ENCODE measurements at regions not wholly inside any gene's neighbourhood (a gene's known extent, or its start where the extent isn't known, plus 50 kb on each side); places are given as distances from the start of the nearest gene placed in this dataset.
"Not testable (repeated sequence)": the region's sequence is repeated elsewhere in the genome, so short reads cannot be mapped to it uniquely, and the experiment has no call there.

GRCh38 chr9:30796764-30797163 lies 1587.7 kb upstream of the ACO1 start:
- peak in 1 of 2 experiments; percentile 33 for DNase-seq

GRCh38 chr9:30799527-30800101 lies 1584.8 kb upstream of the ACO1 start:
- no peak for DNase-seq

DNA sequence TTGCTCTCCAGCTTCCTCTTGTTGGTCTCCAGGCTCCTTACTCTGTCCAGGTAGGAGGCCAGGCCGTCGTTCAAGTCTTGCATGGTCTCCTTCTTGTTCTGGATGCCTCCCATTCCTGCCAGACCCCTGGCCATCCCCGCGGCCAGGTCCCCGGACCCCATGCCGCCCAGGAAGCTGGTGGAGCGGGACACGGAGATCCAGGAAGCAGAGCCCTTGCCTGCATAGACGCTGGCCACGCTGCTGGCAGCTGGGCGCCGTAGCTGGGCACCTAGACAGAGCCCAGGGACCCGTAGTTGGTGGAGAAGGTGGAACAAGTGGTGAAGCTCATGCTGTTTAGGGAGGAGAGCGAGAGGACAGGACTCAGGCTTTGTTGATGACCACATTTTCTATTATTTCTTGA lies 1584.0 kb upstream of the ACO1 start:
- DNase-seq = no peak

GRCh38 chr9:30812821-30813220 lies 1571.6 kb upstream of the ACO1 start:
- DNase-seq = no peak

- DNase-seq = no peak
Observed at GRCh38 chr9:30815585-30815984, 1568.9 kb upstream of the ACO1 start.

DNA sequence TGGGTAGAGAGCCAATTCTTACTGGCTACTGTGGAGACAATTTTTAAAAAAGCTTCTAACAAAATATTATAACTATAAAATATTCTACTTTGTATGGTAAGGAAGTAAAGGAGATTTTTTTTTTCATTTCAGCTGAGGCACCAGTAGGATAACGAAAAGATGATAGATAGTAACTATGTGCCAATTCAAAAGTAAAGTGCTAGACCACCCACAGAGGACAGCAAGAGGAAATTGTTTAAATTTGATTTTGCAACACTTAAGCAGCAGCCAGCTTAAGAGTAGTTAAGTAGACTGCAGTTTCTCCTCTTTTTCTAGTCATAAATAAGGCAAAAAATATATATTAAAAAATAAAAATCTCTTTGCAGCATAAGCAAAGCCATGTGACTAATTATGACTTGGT lies 1539.3 kb upstream of the ACO1 start:
- no peak for DNase-seq

- peak in 1 of 2 experiments; percentile 53 for DNase-seq
Observed at GRCh38 chr9:30846651-30847050, 1537.8 kb upstream of the ACO1 start.

GRCh38 chr9:30851600-30851999 lies 1532.8 kb upstream of the ACO1 start:
- DNase-seq = peak in 1 of 2 experiments; percentile 22

DNA sequence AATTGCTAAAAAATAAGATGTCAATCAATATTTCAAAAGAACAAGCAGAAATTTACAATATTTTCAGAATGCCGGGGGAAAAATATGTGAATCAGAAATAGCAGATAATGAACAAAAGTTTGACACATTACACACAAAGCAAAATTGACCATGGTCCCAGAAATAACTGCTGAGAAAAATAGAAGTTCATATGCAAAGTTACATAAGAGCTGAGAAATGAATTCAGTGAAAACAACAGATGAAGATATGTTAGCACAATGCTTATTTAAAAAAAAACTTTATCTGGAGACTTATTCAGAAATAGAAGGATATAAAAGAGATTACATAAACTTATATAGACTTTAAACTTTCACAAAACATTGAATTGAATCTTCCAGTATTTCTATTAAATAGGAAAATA lies 1483.7 kb upstream of the ACO1 start:
- DNase-seq = no peak

DNA sequence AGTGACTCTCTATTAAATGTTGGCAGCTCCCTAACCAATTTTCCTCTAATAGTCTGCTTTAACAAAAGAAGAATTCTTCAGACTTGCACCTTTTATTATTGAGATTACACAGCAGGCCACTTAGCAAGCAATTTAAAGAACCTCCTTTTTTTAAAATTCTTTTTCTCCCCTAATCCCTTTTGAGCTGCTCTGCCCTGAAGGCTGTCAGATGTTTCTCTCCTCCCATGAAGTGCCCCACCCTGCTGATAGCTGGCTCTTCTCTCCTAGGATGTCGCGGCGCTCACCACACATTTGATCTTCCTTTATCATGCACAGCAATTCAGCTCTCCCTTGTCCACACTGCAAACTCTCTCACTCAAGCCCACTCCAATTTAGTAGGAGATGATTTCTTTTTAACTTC lies 1471.1 kb upstream of the ACO1 start:
- DNase-seq = no peak

GRCh38 chr9:30915451-30915850 lies 1469.0 kb upstream of the ACO1 start:
- no peak for DNase-seq

- no peak for DNase-seq
Observed at GRCh38 chr9:30925126-30925525, 1459.3 kb upstream of the ACO1 start.

- DNase-seq = no peak
Observed at GRCh38 chr9:30925635-30926034, 1458.8 kb upstream of the ACO1 start.

- DNase-seq = no peak
Observed at GRCh38 chr9:30928045-30928444, 1456.4 kb upstream of the ACO1 start.

- DNase-seq = no peak
Observed at GRCh38 chr9:30932226-30932625, 1452.2 kb upstream of the ACO1 start.

DNA sequence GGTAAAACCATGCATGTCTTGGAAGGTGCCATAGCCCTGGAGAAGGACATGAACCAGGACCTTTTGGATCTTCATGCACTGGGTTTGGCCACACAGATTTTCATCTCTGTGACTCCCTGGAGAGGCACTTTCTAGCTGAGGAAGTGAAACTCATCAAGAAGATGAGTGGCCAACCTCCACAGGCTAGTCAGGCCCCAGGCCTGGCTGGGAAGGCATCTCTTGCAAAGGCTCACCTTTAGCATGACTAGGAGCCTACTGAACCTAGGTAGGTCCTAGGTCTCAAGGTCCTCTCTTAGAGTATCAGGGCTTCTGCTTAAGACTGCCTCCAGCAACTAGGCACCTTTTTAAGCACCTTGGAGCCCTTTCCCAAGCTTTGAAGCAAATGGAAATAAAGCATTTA lies 1448.7 kb upstream of the ACO1 start:
- no peak for DNase-seq

DNA sequence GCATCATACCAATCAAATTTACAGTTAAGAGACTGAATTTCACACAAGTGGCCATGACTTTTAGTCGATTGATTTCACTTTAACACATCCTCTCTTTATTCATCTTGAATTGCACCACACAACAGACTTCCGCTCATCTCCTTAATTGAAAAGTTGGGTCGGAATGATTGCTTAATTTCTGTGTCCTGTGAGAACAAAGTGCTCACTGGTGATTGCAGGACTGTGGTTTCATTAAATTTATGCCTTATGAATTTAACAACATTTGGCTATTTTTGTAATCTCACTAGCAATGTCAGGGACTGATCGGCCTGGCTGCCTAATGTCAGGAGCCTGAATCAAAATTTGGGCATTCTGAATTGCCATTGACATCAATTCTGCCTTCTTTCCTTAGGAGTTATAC lies 1447.3 kb upstream of the ACO1 start:
- no peak for DNase-seq

GRCh38 chr9:30942852-30943251 lies 1441.6 kb upstream of the ACO1 start:
- not testable (repeated sequence) for DNase-seq

DNA sequence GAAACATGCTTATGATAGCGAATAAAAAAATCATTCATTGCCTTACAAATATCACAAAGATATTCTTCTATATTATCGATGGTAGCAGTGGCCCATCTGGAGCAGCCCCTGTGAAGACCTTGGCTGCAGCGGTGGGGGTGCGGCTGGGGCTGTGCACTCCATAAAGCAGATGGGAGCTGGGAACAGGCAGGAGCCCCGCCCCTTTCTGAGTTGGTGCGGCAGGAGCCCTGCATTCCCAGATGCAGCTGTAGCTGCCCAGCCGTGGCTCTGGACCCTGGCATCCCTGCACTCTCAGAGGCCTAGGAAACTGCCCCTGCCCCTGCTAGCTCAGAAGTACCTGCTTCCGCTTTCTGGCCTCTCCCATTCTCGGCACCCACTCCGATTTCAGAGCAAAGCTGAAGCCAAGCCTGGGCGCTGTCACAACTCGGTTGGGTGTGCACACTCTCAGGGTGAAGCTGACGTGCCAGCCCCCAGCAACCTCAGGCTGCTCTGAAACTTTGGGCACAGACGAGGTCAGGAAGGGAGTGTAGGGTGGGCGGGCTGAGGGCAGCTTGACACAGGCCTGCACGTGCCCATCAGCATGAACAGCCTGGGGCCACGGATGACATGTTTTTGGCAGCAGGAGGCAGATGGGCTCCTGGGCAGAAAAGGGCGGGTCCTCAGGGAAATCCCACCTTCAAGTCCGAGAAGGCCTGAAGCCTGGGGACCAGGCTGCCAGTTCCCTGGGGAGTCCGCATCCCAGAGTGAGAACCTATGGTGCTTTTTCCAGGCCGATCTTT lies 1440.8 kb upstream of the ACO1 start:
- no peak for DNase-seq

- no peak for DNase-seq
Observed at GRCh38 chr9:30944225-30944569, 1440.2 kb upstream of the ACO1 start.

DNA sequence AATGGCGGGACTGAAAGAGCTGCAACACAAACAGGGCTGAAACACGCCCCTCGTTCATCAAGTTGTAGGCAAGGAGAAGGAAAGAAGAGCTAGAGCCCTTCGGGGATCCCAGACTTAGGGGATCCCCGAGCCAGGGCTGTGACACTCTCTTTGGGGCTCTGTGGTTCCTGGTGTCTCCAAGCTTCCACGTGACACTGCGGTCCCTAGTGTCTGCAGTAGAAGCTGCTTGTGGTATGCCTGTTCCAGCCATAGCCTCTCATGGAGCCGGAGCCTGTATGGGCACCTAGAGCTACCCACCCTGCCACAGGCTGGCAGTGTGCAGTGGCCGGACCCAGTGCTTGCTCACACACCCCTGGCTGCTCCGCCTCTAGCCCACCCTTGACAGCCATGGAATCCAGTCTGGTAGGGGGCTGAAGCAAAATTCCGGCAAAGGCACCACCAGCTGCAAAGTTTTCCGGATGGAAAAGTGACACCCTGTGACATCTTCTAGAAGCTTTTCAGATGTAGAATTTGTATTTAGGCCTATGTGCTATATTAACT lies 1439.6 kb upstream of the ACO1 start:
- no peak for DNase-seq

DNA sequence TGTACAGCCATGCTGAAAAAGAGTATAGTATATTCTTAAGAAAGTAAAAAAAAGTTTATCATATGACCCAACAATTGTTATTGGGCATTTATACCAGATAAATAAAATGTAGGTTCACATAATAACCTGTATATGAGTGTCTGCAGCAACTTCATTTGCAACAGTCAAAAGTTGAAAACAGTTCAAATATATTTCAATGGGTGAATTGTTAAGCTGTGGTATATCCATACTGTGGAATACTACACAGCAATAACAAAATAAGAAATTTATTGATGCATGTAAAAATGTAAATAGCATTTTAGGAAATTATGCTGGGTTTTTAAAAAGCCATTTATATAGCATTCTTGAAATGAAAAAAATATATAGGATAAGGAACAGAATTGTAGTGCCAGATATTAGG lies 1420.1 kb upstream of the ACO1 start:
- DNase-seq = no peak

DNA sequence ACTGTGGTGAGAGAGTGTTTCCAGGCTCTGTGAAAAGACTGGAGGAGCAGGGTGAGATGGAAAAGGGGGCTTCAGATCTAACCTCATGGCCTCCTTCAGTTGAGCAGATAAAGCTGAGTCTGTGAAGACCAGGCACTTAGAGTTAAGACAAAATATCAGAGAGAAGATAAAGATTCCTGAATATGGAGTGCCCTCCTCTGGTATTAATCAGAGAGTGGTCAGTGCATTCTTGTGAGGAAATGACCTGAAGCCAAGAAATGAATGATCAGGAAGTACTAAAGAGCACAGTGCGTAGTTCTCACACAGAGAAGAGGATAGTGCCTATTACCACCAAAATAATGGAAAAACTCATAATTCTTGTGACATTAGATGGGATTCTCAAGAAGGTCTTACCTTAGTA lies 1417.0 kb upstream of the ACO1 start:
- DNase-seq = peak; percentile 0 to 41

GRCh38 chr9:30970186-30970585 lies 1414.3 kb upstream of the ACO1 start:
- no peak for DNase-seq

DNA sequence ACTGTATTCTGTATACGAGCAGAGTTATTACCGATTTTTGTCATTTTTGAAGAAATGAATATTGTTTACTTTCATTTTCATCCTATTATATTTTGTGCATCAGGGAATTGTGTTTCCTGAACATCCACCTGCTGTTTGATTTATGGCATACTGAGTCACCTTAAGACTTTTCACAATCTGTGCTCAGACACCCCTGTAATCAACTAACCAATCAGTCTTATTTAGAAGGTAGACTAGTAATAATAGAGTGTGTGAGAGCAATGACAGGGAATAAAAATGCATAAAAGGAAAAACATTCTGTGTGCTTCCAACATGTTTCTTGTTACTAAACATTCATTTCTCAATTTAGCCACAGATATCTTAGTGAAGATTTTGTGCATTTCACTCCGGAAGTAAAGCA lies 1413.6 kb upstream of the ACO1 start:
- DNase-seq = no peak
